ENCODE measurements at regions not wholly inside any gene's neighbourhood (a gene's known extent, or its start where the extent isn't known, plus 50 kb on each side); places are given as distances from the start of the nearest gene placed in this dataset.

DNA sequence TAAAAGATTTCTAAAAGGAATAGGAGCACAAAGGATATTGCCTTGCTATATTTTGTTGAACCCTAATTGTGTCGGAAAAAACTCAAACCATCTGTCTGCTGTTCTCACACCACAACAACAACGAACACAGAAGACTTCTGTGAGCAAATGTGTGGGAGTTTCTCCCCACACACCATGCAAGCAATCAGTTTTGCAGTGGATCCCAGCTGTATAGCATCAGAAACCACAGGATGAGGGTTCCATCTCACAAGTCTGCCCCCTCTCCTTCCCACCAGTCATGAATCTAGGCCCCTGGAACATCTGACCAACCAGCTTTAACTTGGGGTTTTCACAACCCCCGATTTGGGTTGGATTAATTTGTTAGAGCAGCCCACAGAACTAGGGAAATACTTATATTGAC, 91.3 kb upstream of the SLC4A7 start:
- no peaks in the 10 kb centered on the region for H3K4me1 ChIP-seq
- Mint-ChIP-seq H3K4me3 (ENCODE audit: unreplicated experiment) (no peak overlapping the region), H3K4me1 (ENCODE audit: low read depth, unreplicated experiment) (no peaks in the 10 kb centered on the region), H3K27me3 (ENCODE audit: insufficient read depth, unreplicated experiment) (no peaks in the 10 kb centered on the region), H3K36me3 (ENCODE audit: insufficient read depth, unreplicated experiment) (no peaks in the 10 kb centered on the region), H3K9me3 (ENCODE audit: unreplicated experiment) (no peaks in the 10 kb centered on the region), H3K27ac (ENCODE audit: unreplicated experiment) (no peak overlapping the region)
- no peaks in the 10 kb centered on the region for H3K9me3 ChIP-seq
- intact Hi-C loops (cut with micrococcal nuclease; ENCODE audit: unreplicated experiment) = no loop called here
- H3K27me3 ChIP-seq (replicated peaks; ENCODE audit: control insufficient read depth, insufficient read depth, low read length) = no peaks in the 10 kb centered on the region
- DNase-seq = no peak
- H3K4me3 ChIP-seq (ENCODE audit: low read depth, low read length) = no peak overlapping the region
- TF ChIP-seq, protein P1, sequence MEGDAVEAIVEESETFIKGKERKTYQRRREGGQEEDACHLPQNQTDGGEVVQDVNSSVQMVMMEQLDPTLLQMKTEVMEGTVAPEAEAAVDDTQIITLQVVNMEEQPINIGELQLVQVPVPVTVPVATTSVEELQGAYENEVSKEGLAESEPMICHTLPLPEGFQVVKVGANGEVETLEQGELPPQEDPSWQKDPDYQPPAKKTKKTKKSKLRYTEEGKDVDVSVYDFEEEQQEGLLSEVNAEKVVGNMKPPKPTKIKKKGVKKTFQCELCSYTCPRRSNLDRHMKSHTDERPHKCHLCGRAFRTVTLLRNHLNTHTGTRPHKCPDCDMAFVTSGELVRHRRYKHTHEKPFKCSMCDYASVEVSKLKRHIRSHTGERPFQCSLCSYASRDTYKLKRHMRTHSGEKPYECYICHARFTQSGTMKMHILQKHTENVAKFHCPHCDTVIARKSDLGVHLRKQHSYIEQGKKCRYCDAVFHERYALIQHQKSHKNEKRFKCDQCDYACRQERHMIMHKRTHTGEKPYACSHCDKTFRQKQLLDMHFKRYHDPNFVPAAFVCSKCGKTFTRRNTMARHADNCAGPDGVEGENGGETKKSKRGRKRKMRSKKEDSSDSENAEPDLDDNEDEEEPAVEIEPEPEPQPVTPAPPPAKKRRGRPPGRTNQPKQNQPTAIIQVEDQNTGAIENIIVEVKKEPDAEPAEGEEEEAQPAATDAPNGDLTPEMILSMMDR (IDR thresholded peaks at IDR 0.05; ENCODE audit: insufficient read depth in 1 of 2, low read depth in 1 of 2, low read length in 1 of 2, severe bottlenecking in 1 of 2, unreplicated experiment in 1 of 2) = no peak
- no peaks in the 10 kb centered on the region for H3K36me3 ChIP-seq (ENCODE audit: control insufficient read depth, insufficient read depth, low read length)
- POLR2A ChIA-PET = no interaction called here
- no TSS peak for BruUV-seq (replicated peaks)
- CTCF ChIA-PET = no interaction called here

DNA sequence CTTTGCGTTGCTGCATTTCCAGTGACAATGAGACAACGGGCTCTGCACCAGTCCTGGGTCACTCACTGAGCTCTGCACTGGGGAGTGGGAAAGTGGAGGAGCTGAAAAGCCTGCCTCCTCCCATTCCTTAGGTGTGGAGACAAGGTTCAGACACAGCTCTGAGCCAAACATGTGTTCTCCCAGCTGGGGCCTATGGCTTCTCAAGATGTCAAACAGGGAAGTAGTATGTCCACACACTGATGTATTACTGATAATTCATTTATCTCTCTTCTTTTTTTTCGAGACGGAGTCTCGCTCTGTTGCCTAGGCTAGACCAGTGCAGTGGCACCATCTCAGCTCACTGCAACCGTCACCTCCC, 90.2 kb upstream of the SLC4A7 start:
- Mint-ChIP-seq H3K9me3 (ENCODE audit: unreplicated experiment) (no peaks in the 10 kb centered on the region), H3K36me3 (ENCODE audit: insufficient read depth, unreplicated experiment) (no peaks in the 10 kb centered on the region), H3K4me1 (ENCODE audit: low read depth, unreplicated experiment) (no peaks in the 10 kb centered on the region), H3K27me3 (ENCODE audit: insufficient read depth, unreplicated experiment) (no peaks in the 10 kb centered on the region), H3K27ac (ENCODE audit: unreplicated experiment) (no peak overlapping the region), H3K4me3 (ENCODE audit: unreplicated experiment) (no peak overlapping the region)
- ChIA-PET POLR2A (no interaction called here), CTCF (interaction anchor here (0.6 kb wide), 1 partner anchor 43 kb away, joined by 4 read pairs; no protein-coding TSS in a partner anchor)
- intact Hi-C loops (cut with micrococcal nuclease; ENCODE audit: unreplicated experiment) = no loop called here
- DNase-seq = no peak
- BruUV-seq (replicated peaks) = no TSS peak
- Histone ChIP-seq H3K4me1 (no peaks in the 10 kb centered on the region), H3K36me3 (ENCODE audit: control insufficient read depth, insufficient read depth, low read length) (no peaks in the 10 kb centered on the region), H3K9me3 (no peaks in the 10 kb centered on the region), H3K4me3 (ENCODE audit: low read depth, low read length) (no peak overlapping the region), H3K27me3 (replicated peaks; ENCODE audit: control insufficient read depth, insufficient read depth, low read length) (no peaks in the 10 kb centered on the region)
- TF ChIP-seq, protein P1 (IDR thresholded peaks at IDR 0.05; ENCODE audit: insufficient read depth in 1 of 2, low read depth in 1 of 2, low read length in 1 of 2, severe bottlenecking in 1 of 2, unreplicated experiment in 1 of 2) = no peak

GRCh38 chr3:27573780-27574437, 89.7 kb upstream of the SLC4A7 start:
- Histone ChIP-seq H3K9me3 (no peaks in the 10 kb centered on the region), H3K27me3 (replicated peaks; ENCODE audit: control insufficient read depth, insufficient read depth, low read length) (no peaks in the 10 kb centered on the region), H3K36me3 (ENCODE audit: control insufficient read depth, insufficient read depth, low read length) (no peaks in the 10 kb centered on the region), H3K4me3 (ENCODE audit: low read depth, low read length) (no peak overlapping the region), H3K4me1 (no peaks in the 10 kb centered on the region)
- POLR2A ChIA-PET = no interaction called here
- H3K9me3 Mint-ChIP-seq (ENCODE audit: unreplicated experiment) = no peaks in the 10 kb centered on the region
- H3K27ac Mint-ChIP-seq (ENCODE audit: unreplicated experiment) = no peak overlapping the region
- DNase-seq = no peak
- no TSS peak for BruUV-seq (replicated peaks)
- TF ChIP-seq, protein P1 (IDR thresholded peaks at IDR 0.05; ENCODE audit: insufficient read depth in 1 of 2, low read depth in 1 of 2, low read length in 1 of 2, severe bottlenecking in 1 of 2, unreplicated experiment in 1 of 2) = no peak
- CTCF ChIA-PET = interaction anchor here (0.6 kb wide), 1 partner anchor 44 kb away, joined by 4 read pairs; no protein-coding TSS in a partner anchor
- no peaks in the 10 kb centered on the region for H3K4me1 Mint-ChIP-seq (ENCODE audit: low read depth, unreplicated experiment)
- H3K4me3 Mint-ChIP-seq (ENCODE audit: unreplicated experiment) = no peak overlapping the region
- H3K36me3 Mint-ChIP-seq (ENCODE audit: insufficient read depth, unreplicated experiment) = no peaks in the 10 kb centered on the region
- H3K27me3 Mint-ChIP-seq (ENCODE audit: insufficient read depth, unreplicated experiment) = no peaks in the 10 kb centered on the region
- intact Hi-C loops (cut with micrococcal nuclease; ENCODE audit: unreplicated experiment) = no loop called here

Data from Caco-2 (cell line).